ENCODE measurements at regions not wholly inside any gene's neighbourhood (a gene's known extent, or its start where the extent isn't known, plus 50 kb on each side); places are given as distances from the start of the nearest gene placed in this dataset.

DNA sequence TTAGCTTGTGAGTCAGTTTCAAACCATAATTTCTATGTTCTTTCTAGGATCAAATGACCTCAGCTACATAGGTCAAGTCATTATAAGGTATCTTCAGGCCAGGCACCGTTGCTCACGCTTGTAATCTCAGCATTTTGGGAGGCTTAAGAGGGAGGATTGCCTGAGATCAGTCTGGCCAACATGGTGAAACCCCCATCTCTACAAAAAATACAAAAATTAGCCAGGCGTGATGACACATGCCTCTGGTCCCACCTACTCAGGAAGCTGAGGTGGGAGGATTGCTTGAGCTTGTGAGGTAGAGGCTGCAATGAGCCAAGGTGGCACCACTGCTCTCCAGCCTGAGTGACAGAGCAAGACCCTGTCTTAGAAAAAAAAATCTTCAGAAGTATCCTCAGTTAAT, 362.3 kb downstream of the GATA3 start:
- Histone ChIP-seq H3K9me3 (ENCODE audit: control insufficient read depth in 5 of 5, low read length in 5 of 5) (no peaks in the 10 kb centered on the region), H3K36me3 (ENCODE audit: control insufficient read depth in 5 of 5, insufficient read depth in 5 of 5, low read length in 5 of 5) (no peaks in the 10 kb centered on the region), H3K27ac (ENCODE audit: low read depth, low read length) (no peak overlapping the region), H3K4me1 (ENCODE audit: control insufficient read depth in 5 of 5, insufficient read depth in 5 of 5, low read length in 5 of 5) (peaks cover 0 to 6% (median 0%) of the 10 kb centered on the region in 5 donors), H3K4me3 (ENCODE audit: low read depth in 1 of 5, low read length in 5 of 5) (no peak overlapping the region), H3K27me3 (ENCODE audit: control insufficient read depth in 5 of 5, insufficient read depth in 4 of 5, low read length in 5 of 5) (no peaks in the 10 kb centered on the region), H3K9ac (ENCODE audit: low read length in 5 of 5) (no peak overlapping the region)

DNA sequence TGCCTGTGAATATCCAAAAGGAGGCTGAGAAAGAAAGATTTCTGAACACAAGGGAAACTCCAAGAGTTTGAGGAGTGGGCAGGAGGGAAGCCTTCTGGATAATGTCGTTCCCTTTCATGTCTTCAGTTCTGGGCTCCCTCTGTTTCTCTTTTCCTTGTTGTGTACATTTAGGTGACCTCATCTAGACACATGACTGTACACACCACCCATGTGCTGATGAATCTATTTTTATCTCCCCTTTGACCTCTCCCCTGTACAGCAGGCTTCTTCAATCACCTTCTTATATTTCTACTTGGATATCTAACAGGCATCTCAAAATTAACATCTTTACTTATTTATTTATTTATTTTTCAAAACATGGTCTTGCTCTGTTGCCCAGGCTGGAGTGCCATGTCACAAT, 363.1 kb downstream of the GATA3 start:
- Histone ChIP-seq H3K4me1 (ENCODE audit: control insufficient read depth in 5 of 5, insufficient read depth in 5 of 5, low read length in 5 of 5) (peaks cover 0 to 6% (median 0%) of the 10 kb centered on the region in 5 donors), H3K27ac (ENCODE audit: low read depth, low read length) (no peak overlapping the region), H3K4me3 (ENCODE audit: low read depth in 1 of 5, low read length in 5 of 5) (no peak overlapping the region), H3K9ac (ENCODE audit: low read length in 5 of 5) (no peak overlapping the region), H3K36me3 (ENCODE audit: control insufficient read depth in 5 of 5, insufficient read depth in 5 of 5, low read length in 5 of 5) (no peaks in the 10 kb centered on the region), H3K27me3 (ENCODE audit: control insufficient read depth in 5 of 5, insufficient read depth in 4 of 5, low read length in 5 of 5) (no peaks in the 10 kb centered on the region), H3K9me3 (ENCODE audit: control insufficient read depth in 5 of 5, low read length in 5 of 5) (no peaks in the 10 kb centered on the region)

DNA sequence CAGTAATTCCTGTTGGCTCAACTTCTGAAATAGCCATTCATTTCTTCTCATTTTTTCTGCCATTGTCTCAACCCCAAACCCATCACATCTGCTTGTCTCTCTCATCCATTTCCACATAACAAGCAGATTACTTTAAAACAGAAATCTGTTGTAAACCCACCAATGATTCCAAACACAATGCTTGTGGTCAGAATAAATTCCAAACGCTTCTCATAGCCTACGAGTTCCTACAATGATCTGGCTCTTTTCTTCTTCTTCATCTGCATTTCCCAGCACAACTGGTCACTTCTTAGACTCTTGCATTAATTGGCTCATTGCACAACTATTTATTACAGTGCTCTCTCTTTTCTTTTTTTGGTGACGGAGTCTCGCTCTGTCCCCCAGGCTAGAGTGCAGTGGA, 364.1 kb downstream of the GATA3 start:
- Histone ChIP-seq H3K4me1 (ENCODE audit: control insufficient read depth in 5 of 5, insufficient read depth in 5 of 5, low read length in 5 of 5) (peaks cover 0 to 6% (median 0%) of the 10 kb centered on the region in 5 donors), H3K4me3 (ENCODE audit: low read depth in 1 of 5, low read length in 5 of 5) (no peak overlapping the region), H3K27me3 (ENCODE audit: control insufficient read depth in 5 of 5, insufficient read depth in 4 of 5, low read length in 5 of 5) (no peaks in the 10 kb centered on the region)

DNA sequence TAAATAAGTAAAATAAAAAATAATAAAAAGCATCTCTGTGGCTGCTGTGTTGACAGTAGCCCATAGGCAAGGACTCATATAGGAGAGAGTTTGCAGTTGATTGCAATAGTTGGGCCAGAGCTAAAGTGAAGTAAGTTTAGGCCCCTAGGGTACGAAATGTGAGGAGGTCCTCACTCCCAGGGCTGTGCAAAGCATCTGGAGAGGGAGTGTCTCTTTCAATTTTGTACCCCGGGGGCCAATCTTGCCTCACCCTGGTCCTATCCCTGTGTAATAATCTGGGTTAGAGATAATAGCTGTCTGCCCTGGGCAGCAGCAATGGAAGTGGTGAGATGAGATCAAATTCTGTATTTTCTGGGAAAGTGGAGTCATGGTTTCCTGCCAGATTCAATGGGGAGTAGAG, 365.7 kb downstream of the GATA3 start:
- H3K4me1 ChIP-seq (ENCODE audit: control insufficient read depth in 5 of 5, insufficient read depth in 5 of 5, low read length in 5 of 5), result peaks cover 0 to 6% (median 0%) of the 10 kb centered on the region in 5 donors
- H3K27me3 ChIP-seq (ENCODE audit: control insufficient read depth in 5 of 5, insufficient read depth in 4 of 5, low read length in 5 of 5), result no peaks in the 10 kb centered on the region
- no peaks in the 10 kb centered on the region for H3K36me3 ChIP-seq (ENCODE audit: control insufficient read depth in 5 of 5, insufficient read depth in 5 of 5, low read length in 5 of 5)
- H3K4me3 ChIP-seq (ENCODE audit: low read depth in 1 of 5, low read length in 5 of 5), result no peak overlapping the region
- H3K9me3 ChIP-seq (ENCODE audit: control insufficient read depth in 5 of 5, low read length in 5 of 5), result no peaks in the 10 kb centered on the region
- H3K9ac ChIP-seq (ENCODE audit: low read length in 5 of 5), result no peak overlapping the region
- H3K27ac ChIP-seq (ENCODE audit: low read depth, low read length), result no peak overlapping the region

More for the DNA sequence above, 364.1 kb downstream of the GATA3 start:
- H3K27ac ChIP-seq (ENCODE audit: low read depth, low read length), result no peak overlapping the region
- H3K36me3 ChIP-seq (ENCODE audit: control insufficient read depth in 5 of 5, insufficient read depth in 5 of 5, low read length in 5 of 5), result no peaks in the 10 kb centered on the region
- no peaks in the 10 kb centered on the region for H3K9me3 ChIP-seq (ENCODE audit: control insufficient read depth in 5 of 5, low read length in 5 of 5)
- no peak overlapping the region for H3K9ac ChIP-seq (ENCODE audit: low read length in 5 of 5)

DNA sequence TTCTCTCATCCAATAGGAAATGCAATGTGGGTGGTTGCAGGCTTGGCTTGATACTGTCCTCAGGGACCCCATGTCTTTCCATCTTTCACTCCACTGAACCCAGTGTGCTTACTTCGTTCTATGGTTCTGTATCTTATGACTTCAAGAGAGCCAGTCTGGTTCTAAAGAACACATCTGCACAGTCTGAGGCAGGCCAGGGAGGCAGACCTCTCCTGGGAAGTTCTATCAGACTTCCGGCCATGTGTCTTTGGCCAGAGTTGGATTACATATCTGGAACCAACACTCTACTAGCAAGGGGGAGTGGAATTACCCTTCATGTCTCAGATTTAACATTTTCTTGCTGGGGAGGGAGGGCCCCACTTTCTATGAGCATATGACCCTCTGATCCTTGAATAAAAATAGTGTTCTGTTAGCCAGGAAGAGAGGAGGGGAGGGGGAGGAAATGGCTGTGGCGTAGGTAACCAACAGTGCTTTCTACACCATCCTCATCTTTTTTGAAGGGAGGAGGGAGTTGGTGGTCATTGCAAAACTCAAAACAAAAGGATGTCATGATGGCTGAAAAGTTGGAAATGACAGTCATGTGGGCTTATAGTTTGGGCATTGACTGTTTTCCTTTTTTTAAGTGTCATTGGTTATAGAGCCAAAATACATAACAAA, 370.2 kb downstream of the GATA3 start:
- Histone ChIP-seq H3K9ac (ENCODE audit: low read length in 5 of 5) (no peak overlapping the region), H3K36me3 (ENCODE audit: control insufficient read depth in 5 of 5, insufficient read depth in 5 of 5, low read length in 5 of 5) (no peaks in the 10 kb centered on the region), H3K4me1 (ENCODE audit: control insufficient read depth in 5 of 5, insufficient read depth in 5 of 5, low read length in 5 of 5) (peaks cover 0 to 6% (median 0%) of the 10 kb centered on the region in 5 donors), H3K27me3 (ENCODE audit: control insufficient read depth in 5 of 5, insufficient read depth in 4 of 5, low read length in 5 of 5) (peaks cover 0 to 3% (median 0%) of the 10 kb centered on the region in 5 donors), H3K4me3 (ENCODE audit: low read depth in 1 of 5, low read length in 5 of 5) (no peak overlapping the region), H3K9me3 (ENCODE audit: control insufficient read depth in 5 of 5, low read length in 5 of 5) (no peaks in the 10 kb centered on the region), H3K27ac (ENCODE audit: low read depth, low read length) (no peak overlapping the region)

DNA sequence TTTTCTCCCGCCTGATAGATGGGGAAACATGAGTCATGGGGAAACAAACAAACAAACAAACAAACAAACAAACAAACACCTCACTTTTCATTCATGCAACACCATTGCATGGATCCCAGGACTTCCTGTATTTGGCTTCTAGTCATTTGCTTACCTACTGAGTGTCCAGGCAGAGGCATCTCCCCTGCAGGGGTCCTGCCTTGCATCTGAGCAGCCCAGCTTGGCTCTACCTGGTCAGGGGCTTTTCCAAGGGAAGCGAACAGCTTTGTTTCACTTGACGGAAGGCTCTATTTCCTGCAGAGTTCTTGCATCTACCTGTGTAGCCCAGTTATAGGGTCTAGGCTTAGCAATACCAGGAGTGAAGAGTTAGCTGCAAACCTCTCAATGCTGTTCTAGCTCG, 374.2 kb downstream of the GATA3 start:
- H3K27ac ChIP-seq (ENCODE audit: low read depth, low read length), result no peak overlapping the region
- no peaks in the 10 kb centered on the region for H3K36me3 ChIP-seq (ENCODE audit: control insufficient read depth in 5 of 5, insufficient read depth in 5 of 5, low read length in 5 of 5)
- no peak overlapping the region for H3K4me3 ChIP-seq (ENCODE audit: low read depth in 1 of 5, low read length in 5 of 5)
- no peaks in the 10 kb centered on the region for H3K4me1 ChIP-seq (ENCODE audit: control insufficient read depth in 5 of 5, insufficient read depth in 5 of 5, low read length in 5 of 5)
- H3K9ac ChIP-seq (ENCODE audit: low read length in 5 of 5), result no peak overlapping the region
- H3K9me3 ChIP-seq (ENCODE audit: control insufficient read depth in 5 of 5, low read length in 5 of 5), result no peaks in the 10 kb centered on the region
- H3K27me3 ChIP-seq (ENCODE audit: control insufficient read depth in 5 of 5, insufficient read depth in 4 of 5, low read length in 5 of 5), result peaks cover 0 to 3% (median 0%) of the 10 kb centered on the region in 5 donors

DNA sequence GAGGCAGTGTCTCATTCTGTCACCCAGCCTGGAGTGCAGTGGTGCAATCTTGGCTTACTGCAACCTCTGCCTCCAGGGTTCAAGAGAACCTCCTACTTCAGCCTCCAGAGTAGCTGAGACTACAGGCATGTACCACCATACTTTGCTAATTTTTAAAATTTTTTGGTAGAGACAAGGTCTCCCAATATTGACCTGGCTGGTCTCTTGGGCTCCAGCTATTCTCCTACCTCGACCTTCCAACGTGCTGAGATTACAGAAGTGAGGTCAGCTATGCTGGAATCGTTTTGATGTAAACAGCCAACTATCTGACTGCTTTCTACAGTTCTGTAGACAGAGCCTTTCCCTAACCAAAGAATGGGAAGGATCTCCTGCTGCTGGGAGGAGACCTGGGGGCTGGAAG, 375.8 kb downstream of the GATA3 start:
- no peaks in the 10 kb centered on the region for H3K4me1 ChIP-seq (ENCODE audit: control insufficient read depth in 5 of 5, insufficient read depth in 5 of 5, low read length in 5 of 5)
- H3K9me3 ChIP-seq (ENCODE audit: control insufficient read depth in 5 of 5, low read length in 5 of 5), result no peaks in the 10 kb centered on the region
- H3K27ac ChIP-seq (ENCODE audit: low read depth, low read length), result no peak overlapping the region
- peaks cover 0 to 3% (median 0%) of the 10 kb centered on the region in 5 donors for H3K27me3 ChIP-seq (ENCODE audit: control insufficient read depth in 5 of 5, insufficient read depth in 4 of 5, low read length in 5 of 5)
- H3K36me3 ChIP-seq (ENCODE audit: control insufficient read depth in 5 of 5, insufficient read depth in 5 of 5, low read length in 5 of 5), result no peaks in the 10 kb centered on the region
- no peak overlapping the region for H3K9ac ChIP-seq (ENCODE audit: low read length in 5 of 5)
- no peak overlapping the region for H3K4me3 ChIP-seq (ENCODE audit: low read depth in 1 of 5, low read length in 5 of 5)

DNA sequence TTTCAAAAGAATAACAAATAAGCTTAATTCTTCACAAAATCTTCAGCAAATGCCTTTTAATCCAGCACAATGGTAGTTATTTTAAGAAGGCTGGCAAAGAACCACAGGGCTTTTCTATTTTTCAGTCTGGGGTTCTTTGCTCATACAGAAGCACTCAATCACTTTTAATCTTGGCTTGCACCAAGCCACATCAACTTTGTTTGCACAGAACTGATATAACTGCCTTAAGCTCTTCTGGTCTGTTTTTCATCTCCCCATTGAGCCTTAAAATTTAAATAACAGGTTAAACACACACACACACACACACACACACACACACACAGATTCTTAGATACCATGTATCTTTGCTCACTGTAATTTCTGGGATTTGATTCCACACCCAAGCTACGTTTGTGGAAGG, 377.0 kb downstream of the GATA3 start:
- Histone ChIP-seq H3K9ac (ENCODE audit: low read length in 5 of 5) (no peak overlapping the region), H3K4me3 (ENCODE audit: low read depth in 1 of 5, low read length in 5 of 5) (no peak overlapping the region), H3K27me3 (ENCODE audit: control insufficient read depth in 5 of 5, insufficient read depth in 4 of 5, low read length in 5 of 5) (peaks cover 0 to 3% (median 0%) of the 10 kb centered on the region in 5 donors), H3K4me1 (ENCODE audit: control insufficient read depth in 5 of 5, insufficient read depth in 5 of 5, low read length in 5 of 5) (peaks cover 0 to 2% (median 0%) of the 10 kb centered on the region in 5 donors), H3K27ac (ENCODE audit: low read depth, low read length) (no peak overlapping the region), H3K9me3 (ENCODE audit: control insufficient read depth in 5 of 5, low read length in 5 of 5) (no peaks in the 10 kb centered on the region), H3K36me3 (ENCODE audit: control insufficient read depth in 5 of 5, insufficient read depth in 5 of 5, low read length in 5 of 5) (no peaks in the 10 kb centered on the region)

DNA sequence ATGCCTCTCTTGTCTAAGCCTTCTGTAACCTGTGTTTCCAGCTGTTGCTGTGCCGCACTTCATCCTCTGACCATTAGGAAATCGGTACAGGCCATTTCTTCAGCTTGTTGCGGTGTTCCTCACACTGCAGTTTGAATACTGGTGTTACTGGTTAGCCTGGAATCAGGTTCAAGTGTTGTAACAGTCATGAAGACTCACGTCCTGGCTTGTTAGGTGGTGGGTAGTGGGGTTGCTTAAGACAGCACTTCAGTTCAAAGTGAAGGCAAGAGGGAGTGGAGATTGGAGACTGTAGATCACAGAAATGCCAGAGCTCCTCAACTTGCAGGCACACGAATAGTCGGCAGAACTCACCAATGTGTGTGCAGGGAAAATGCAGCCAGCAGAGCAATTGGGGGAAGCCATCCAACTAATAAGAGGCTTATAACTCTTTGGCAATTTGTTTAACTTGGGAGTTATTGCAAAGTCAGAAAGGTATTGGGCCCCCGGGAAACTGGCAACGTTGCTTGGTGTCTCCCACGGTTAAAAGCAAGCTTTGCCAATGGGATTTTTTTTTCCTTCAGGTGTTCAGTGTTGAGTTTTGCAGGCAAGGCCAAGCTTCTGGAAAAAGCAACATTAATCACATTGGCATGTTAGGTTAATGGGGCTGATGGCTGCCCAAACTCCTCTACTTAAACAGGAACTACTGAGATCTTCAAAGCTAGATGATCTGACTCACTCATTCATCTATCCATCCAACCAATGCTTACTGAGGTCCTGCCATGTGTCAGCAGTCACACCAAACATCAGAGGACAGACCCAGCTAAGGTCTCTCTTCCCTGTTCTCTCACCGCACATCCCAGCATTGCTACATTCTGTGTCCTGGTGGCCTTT, 380.9 kb downstream of the GATA3 start:
- no peaks in the 10 kb centered on the region for H3K9me3 ChIP-seq (ENCODE audit: control insufficient read depth in 5 of 5, low read length in 5 of 5)
- H3K4me3 ChIP-seq (ENCODE audit: low read depth in 1 of 5, low read length in 5 of 5), result no peak overlapping the region
- H3K27me3 ChIP-seq (ENCODE audit: control insufficient read depth in 5 of 5, insufficient read depth in 4 of 5, low read length in 5 of 5), result peaks cover 0 to 2% (median 0%) of the 10 kb centered on the region in 5 donors
- peak overlapping the region in 1 of 5 donors; percentile 74 for H3K9ac ChIP-seq (ENCODE audit: low read length in 5 of 5)
- no peak overlapping the region for H3K27ac ChIP-seq (ENCODE audit: low read depth, low read length)
- peaks cover 0 to 2% (median 0%) of the 10 kb centered on the region in 5 donors for H3K4me1 ChIP-seq (ENCODE audit: control insufficient read depth in 5 of 5, insufficient read depth in 5 of 5, low read length in 5 of 5)
- no peaks in the 10 kb centered on the region for H3K36me3 ChIP-seq (ENCODE audit: control insufficient read depth in 5 of 5, insufficient read depth in 5 of 5, low read length in 5 of 5)

DNA sequence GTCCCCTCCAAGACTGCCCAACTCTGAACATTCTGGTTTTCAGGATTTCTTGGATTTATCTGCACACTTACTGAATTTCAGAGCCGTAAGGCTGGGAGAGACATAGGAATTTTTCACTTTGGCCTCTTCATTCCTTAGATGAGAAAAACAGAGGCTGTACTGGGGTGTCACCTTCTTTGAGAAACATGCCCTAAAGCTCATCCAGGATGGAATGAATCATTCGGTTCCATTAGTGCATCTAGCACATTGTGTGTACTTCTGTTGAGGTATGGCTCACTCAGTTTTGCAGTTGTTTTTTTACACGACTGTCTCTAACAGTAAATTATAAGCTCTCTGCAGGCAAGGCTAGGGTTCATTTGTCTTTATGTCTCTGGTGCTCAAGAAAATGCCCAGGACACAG, 383.4 kb downstream of the GATA3 start:
- H3K27me3 ChIP-seq (ENCODE audit: control insufficient read depth in 5 of 5, insufficient read depth in 4 of 5, low read length in 5 of 5), result peaks cover 0 to 4% (median 0%) of the 10 kb centered on the region in 5 donors
- peaks cover 0 to 2% (median 0%) of the 10 kb centered on the region in 5 donors for H3K4me1 ChIP-seq (ENCODE audit: control insufficient read depth in 5 of 5, insufficient read depth in 5 of 5, low read length in 5 of 5)
- H3K9me3 ChIP-seq (ENCODE audit: control insufficient read depth in 5 of 5, low read length in 5 of 5), result no peaks in the 10 kb centered on the region
- no peak overlapping the region for H3K4me3 ChIP-seq (ENCODE audit: low read depth in 1 of 5, low read length in 5 of 5)
- no peak overlapping the region for H3K9ac ChIP-seq (ENCODE audit: low read length in 5 of 5)
- H3K27ac ChIP-seq (ENCODE audit: low read depth, low read length), result no peak overlapping the region
- H3K36me3 ChIP-seq (ENCODE audit: control insufficient read depth in 5 of 5, insufficient read depth in 5 of 5, low read length in 5 of 5), result no peaks in the 10 kb centered on the region
